Natural killer cell (primary cell): ENCODE measurements at regions not wholly inside any gene's neighbourhood (a gene's known extent, or its start where the extent isn't known, plus 50 kb on each side); places are given as distances from the start of the nearest gene placed in this dataset.
A peak's percentile ranks its signal among the peaks of the same experiment; 100 is the strongest.

Experiments
- ATAC-seq, 3 donors: fragments of 150-1000 bp in 2 of 3; fragments of 200-7000 bp in 1 of 3; cut with Tn5 transposase; 1 replicate in 1 of 3; 2 replicates in 2 of 3; pipeline ENCODE4 v1.10.0; 2021; ENCODE audit warnings: mild to moderate bottlenecking in 2 of 3, moderate library complexity in 2 of 3
- DNase-seq, 2 donors: peaks; one replicate each; pipeline versions ENCODE4 v3.0.0 to v3.0.0-alpha.2; 2013 to 2021; ENCODE audit warnings: mixed read lengths in 1 of 2
- H3K27ac ChIP-seq: one replicate; pipeline ENCODE4 v1.5.1; 2013; ENCODE audit warnings: mild to moderate bottlenecking, low read length
- H3K27me3 ChIP-seq: one replicate; pipeline ENCODE4 v1.6.1; 2013; ENCODE audit warnings: low read length; ENCODE audit not compliant: control insufficient read depth, insufficient read depth
- H3K36me3 ChIP-seq: one replicate; pipeline ENCODE4 v1.6.1; 2013; ENCODE audit warnings: low read length; ENCODE audit not compliant: control insufficient read depth, insufficient read depth
- H3K4me1 ChIP-seq: one replicate; pipeline ENCODE4 v1.6.1; 2013; ENCODE audit warnings: low read length; ENCODE audit not compliant: control insufficient read depth, insufficient read depth
- H3K4me3 ChIP-seq: one replicate; pipeline ENCODE4 v1.5.1; 2013; ENCODE audit warnings: low read length
- H3K9me3 ChIP-seq: one replicate; pipeline ENCODE4 v1.6.1; 2013; ENCODE audit warnings: low read length; ENCODE audit not compliant: control insufficient read depth, insufficient read depth
- H3K27ac Mint-ChIP-seq, 2 donors: one replicate each; pipeline ENCODE4 v1.8.0; 2022; ENCODE audit warnings: mild to moderate bottlenecking in 2 of 2, mixed read lengths in 2 of 2, moderate library complexity in 1 of 2
- H3K27me3 Mint-ChIP-seq, 2 donors: one replicate each; pipeline ENCODE4 v1.8.0; 2022; ENCODE audit warnings: low read depth in 2 of 2, mixed read lengths in 2 of 2
- H3K36me3 Mint-ChIP-seq: one replicate; pipeline ENCODE4 v1.8.0; 2022; ENCODE audit warnings: mixed read lengths
- H3K4me1 Mint-ChIP-seq, 2 donors: one replicate each; pipeline ENCODE4 v1.8.0; 2022; ENCODE audit warnings: mixed read lengths in 2 of 2
- H3K4me3 Mint-ChIP-seq: one replicate; pipeline ENCODE4 v1.8.0; 2022; ENCODE audit warnings: mild to moderate bottlenecking, moderate library complexity, mixed read lengths
- H3K9me3 Mint-ChIP-seq, 2 donors: one replicate each; pipeline ENCODE4 v1.8.0; 2022; ENCODE audit warnings: mixed read lengths in 2 of 2
- WGBS: methylation state at CpG from one replicate; pipeline ENCODE4 v1.1.7; 2013; ENCODE audit warnings: missing lambda C conversion rate; ENCODE audit not compliant: insufficient coverage; 5-methylcytosine and 5-hydroxymethylcytosine counted together
- intact Hi-C: fragments of 100-400 bp; cut with micrococcal nuclease; formaldehyde crosslinking; loops from one replicate; pipeline ENCODE4 v1.14.2; 2022
- TF ChIP-seq, protein P1 (sequence below): fragments of 200-600 bp; IDR thresholded peaks from one replicate; pipeline ENCODE4 v1.8.0; 2022; ENCODE audit warnings: antibody characterized with exemption

DNA sequence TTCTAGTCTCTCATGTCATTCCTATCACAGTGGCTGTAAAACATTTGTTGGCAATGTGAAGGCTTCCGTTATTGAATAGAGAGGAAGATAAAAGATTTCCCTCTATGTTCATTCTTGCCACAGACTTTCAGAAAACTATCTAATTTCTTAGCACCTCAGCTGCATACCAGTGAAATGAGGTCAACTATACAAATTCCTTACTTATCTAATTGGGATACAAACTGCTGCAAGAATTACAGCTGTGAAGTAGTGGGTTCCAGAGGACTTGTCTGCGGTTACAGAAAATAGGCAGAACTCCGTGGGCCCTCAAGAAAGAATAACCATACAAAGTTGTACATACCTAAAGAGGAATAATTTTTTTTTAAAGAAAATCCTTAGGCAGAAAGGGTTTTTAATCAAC is 175.8 kb downstream of the PPP1R2C start:
- Histone ChIP-seq H3K4me3 (no peak overlapping the region), H3K27me3 (no peaks in the 10 kb centered on the region), H3K36me3 (no peaks in the 10 kb centered on the region), H3K4me1 (no peaks in the 10 kb centered on the region), H3K27ac (no peak overlapping the region), H3K9me3 (no peaks in the 10 kb centered on the region)
- no peaks in the 10 kb centered on the region for H3K9me3 Mint-ChIP-seq
- no peaks in the 10 kb centered on the region for H3K36me3 Mint-ChIP-seq
- ATAC-seq, result no peak
- TF ChIP-seq, protein P1, sequence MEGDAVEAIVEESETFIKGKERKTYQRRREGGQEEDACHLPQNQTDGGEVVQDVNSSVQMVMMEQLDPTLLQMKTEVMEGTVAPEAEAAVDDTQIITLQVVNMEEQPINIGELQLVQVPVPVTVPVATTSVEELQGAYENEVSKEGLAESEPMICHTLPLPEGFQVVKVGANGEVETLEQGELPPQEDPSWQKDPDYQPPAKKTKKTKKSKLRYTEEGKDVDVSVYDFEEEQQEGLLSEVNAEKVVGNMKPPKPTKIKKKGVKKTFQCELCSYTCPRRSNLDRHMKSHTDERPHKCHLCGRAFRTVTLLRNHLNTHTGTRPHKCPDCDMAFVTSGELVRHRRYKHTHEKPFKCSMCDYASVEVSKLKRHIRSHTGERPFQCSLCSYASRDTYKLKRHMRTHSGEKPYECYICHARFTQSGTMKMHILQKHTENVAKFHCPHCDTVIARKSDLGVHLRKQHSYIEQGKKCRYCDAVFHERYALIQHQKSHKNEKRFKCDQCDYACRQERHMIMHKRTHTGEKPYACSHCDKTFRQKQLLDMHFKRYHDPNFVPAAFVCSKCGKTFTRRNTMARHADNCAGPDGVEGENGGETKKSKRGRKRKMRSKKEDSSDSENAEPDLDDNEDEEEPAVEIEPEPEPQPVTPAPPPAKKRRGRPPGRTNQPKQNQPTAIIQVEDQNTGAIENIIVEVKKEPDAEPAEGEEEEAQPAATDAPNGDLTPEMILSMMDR, result no peak
- no peak overlapping the region for H3K4me3 Mint-ChIP-seq
- no peaks in the 10 kb centered on the region for H3K4me1 Mint-ChIP-seq
- H3K27ac Mint-ChIP-seq, result no peak overlapping the region
- no CpG with 5 or more reads among the region's 3 CpGs for WGBS
- H3K27me3 Mint-ChIP-seq, result no peaks in the 10 kb centered on the region
- intact Hi-C loops, result no loop called here
- DNase-seq, result no peak

DNA sequence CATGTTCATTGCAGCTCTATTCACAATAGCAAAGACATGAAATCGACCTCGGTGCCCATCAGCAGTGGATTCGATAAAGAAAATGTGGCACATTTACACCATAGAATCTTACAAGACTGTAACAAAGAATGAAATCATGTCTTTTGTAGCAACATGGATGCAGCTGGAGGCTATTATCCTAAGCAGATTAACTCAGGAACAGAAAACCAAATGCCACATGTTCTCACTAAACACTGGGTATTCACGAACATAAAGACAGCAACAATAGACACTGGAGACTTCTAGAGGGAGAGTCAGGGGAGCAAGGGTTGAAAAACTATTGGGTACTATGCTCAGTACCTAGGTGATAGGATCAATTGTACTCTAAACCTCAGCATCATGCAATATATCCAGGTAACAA is 180.5 kb downstream of the PPP1R2C start:
- Histone ChIP-seq H3K4me1 (no peaks in the 10 kb centered on the region), H3K4me3 (no peak overlapping the region), H3K9me3 (no peaks in the 10 kb centered on the region), H3K27ac (no peak overlapping the region), H3K27me3 (no peaks in the 10 kb centered on the region), H3K36me3 (no peaks in the 10 kb centered on the region)
- no peaks in the 10 kb centered on the region for H3K4me1 Mint-ChIP-seq
- DNase-seq (no peak), ATAC-seq (no peak)
- no peak overlapping the region for H3K4me3 Mint-ChIP-seq
- 100% methylated on average over 3 of the region's 4 CpGs for WGBS
- H3K36me3 Mint-ChIP-seq, result no peaks in the 10 kb centered on the region
- no peaks in the 10 kb centered on the region for H3K27me3 Mint-ChIP-seq
- TF ChIP-seq, protein P1, result no peak
- intact Hi-C loops, result no loop called here
- H3K9me3 Mint-ChIP-seq, result no peaks in the 10 kb centered on the region
- H3K27ac Mint-ChIP-seq, result no peak overlapping the region

DNA sequence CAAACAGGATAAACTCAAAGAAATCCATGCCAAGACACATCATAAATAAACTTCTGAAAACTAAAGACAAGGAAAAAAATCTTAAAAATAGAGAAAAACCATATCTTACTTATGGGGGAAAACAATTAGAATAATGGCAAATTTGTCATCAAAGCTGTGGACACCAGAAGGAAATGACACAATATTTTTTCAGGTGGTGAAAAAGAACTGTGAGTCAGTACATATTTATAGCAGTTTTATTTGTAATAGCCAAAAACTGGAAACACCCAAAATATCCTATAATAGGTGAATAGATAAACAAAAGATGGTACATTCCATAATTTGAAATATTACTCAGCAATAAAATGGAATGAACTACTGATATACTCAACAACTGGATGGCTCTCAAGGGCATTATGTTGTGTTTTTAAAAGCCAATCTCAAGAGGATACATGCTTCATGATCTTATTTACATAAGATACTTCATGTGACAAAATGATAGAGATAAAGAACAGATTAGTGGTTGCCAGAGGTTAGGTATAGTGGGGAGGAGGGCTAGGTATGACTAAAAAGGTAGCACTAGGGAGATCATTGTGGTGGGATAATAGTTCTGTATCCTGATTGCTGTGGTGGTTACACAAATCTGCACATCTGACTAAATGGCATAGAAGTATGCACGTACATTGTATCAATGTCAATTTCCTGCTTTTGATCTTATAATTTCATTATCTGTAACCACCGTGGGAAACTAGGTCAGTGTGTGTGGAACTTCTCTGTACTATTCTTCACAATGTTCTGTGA is 191.9 kb downstream of the PPP1R2C start:
- Histone ChIP-seq H3K27me3 (no peaks in the 10 kb centered on the region), H3K4me1 (no peaks in the 10 kb centered on the region), H3K4me3 (no peak overlapping the region), H3K9me3 (no peaks in the 10 kb centered on the region), H3K27ac (no peak overlapping the region), H3K36me3 (no peaks in the 10 kb centered on the region)
- Mint-ChIP-seq H3K9me3 (no peaks in the 10 kb centered on the region), H3K4me3 (no peak overlapping the region), H3K27me3 (peaks cover 2 to 7% of the 10 kb centered on the region in 2 donors), H3K4me1 (peaks cover 10 to 15% of the 10 kb centered on the region in 2 donors), H3K27ac (peak overlapping the region in 1 of 2 donors; percentile 7), H3K36me3 (peaks cover 10% of the 10 kb centered on the region)
- ATAC-seq, result peak in 1 of 3 donors; percentile 26
- TF ChIP-seq, protein P1, result no peak
- DNase-seq, result peak in 1 of 2 donors; percentile 7
- intact Hi-C loops, result no loop called here
- no CpG with 5 or more reads among the region's 2 CpGs for WGBS
